Parathyroid adenoma (tissue), 2 donors: ENCODE measurements at regions not wholly inside any gene's neighbourhood (a gene's known extent, or its start where the extent isn't known, plus 50 kb on each side); places are given as distances from the start of the nearest gene placed in this dataset.

Experiments
- H2AFZ ChIP-seq: fragments of 300-600 bp; sonication (generic); one replicate; pipeline ENCODE4 v1.7.0; 2017; ENCODE audit warnings: antibody characterized with exemption, mild to moderate bottlenecking
- H3K27ac ChIP-seq: fragments of 300-600 bp; sonication (generic); one replicate; pipeline ENCODE4 v1.7.0; 2017
- H3K27me3 ChIP-seq: fragments of 300-600 bp; sonication (generic); one replicate; pipeline ENCODE4 v1.7.0; 2017; ENCODE audit warnings: low read length; ENCODE audit not compliant: control insufficient read depth, insufficient read depth
- H3K36me3 ChIP-seq: fragments of 300-600 bp; sonication (generic); one replicate; pipeline ENCODE4 v1.7.0; 2017; ENCODE audit warnings: low read length; ENCODE audit not compliant: control insufficient read depth, insufficient read depth
- H3K4me1 ChIP-seq: fragments of 300-600 bp; sonication (generic); one replicate; pipeline ENCODE4 v1.7.0; 2017; ENCODE audit warnings: control low read depth
- H3K4me2 ChIP-seq: fragments of 300-600 bp; sonication (generic); one replicate; pipeline ENCODE4 v1.7.0; 2017; ENCODE audit warnings: low read length
- H3K4me3 ChIP-seq: fragments of 300-600 bp; sonication (generic); one replicate; pipeline ENCODE4 v1.7.0; 2017; ENCODE audit warnings: low read depth, low read length
- H3K79me2 ChIP-seq: fragments of 300-600 bp; sonication (generic); one replicate; pipeline ENCODE4 v1.7.0; 2017; ENCODE audit warnings: control low read depth
- H3K9ac ChIP-seq: fragments of 300-600 bp; sonication (generic); one replicate; pipeline ENCODE4 v1.7.0; 2017; ENCODE audit warnings: mild to moderate bottlenecking
- H3K9me3 ChIP-seq: fragments of 300-600 bp; sonication (generic); one replicate; pipeline ENCODE4 v1.7.0; 2017; ENCODE audit warnings: low read length; ENCODE audit not compliant: control insufficient read depth
- TF ChIP-seq, protein P1 (sequence below): fragments of 300-600 bp; sonication (generic); IDR thresholded peaks from one replicate; pipeline ENCODE4 v1.7.0; 2017; ENCODE audit warnings: antibody characterized with exemption, mild to moderate bottlenecking
- donor health status: primary hyperparathyroidism.

DNA sequence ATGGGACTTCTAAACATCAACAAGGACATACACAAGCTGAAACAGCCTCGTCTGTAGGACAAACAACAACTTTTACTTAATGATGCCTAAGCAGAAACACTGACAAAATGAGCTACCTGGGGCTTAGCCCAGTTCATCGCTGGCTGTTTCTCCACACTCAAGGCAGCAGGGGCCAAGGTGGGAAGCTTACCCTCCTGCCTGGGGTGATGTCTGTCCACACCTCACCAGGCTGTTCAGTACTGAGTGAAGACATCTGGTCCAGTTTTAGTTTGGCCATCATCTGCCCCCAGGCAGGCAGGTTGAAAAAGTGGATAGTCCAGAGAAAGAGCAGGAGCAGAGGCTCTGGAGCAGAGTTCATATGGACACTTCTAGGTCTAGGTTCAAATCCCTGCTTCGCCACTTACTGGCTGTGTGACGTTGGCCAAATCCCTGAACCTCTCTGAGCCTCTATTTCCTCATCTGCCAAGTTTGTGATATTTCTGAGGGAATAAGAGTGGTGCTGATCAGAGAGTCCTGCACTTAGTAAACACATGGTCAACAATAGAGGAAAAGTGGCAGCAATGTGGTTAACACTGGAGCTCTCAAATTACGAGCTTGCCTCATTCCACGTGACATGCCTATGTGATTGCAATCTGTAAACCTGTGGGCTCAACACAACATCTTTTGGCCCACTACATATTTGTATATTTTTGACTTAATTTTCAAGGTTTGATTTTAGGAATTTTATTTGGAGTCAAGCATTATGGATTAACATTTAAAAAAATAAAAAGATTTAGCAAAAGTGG is 720.1 kb upstream of the TMEM132C start:
- no peaks in the 10 kb centered on the region for H3K27me3 ChIP-seq
- TF ChIP-seq, protein P1, sequence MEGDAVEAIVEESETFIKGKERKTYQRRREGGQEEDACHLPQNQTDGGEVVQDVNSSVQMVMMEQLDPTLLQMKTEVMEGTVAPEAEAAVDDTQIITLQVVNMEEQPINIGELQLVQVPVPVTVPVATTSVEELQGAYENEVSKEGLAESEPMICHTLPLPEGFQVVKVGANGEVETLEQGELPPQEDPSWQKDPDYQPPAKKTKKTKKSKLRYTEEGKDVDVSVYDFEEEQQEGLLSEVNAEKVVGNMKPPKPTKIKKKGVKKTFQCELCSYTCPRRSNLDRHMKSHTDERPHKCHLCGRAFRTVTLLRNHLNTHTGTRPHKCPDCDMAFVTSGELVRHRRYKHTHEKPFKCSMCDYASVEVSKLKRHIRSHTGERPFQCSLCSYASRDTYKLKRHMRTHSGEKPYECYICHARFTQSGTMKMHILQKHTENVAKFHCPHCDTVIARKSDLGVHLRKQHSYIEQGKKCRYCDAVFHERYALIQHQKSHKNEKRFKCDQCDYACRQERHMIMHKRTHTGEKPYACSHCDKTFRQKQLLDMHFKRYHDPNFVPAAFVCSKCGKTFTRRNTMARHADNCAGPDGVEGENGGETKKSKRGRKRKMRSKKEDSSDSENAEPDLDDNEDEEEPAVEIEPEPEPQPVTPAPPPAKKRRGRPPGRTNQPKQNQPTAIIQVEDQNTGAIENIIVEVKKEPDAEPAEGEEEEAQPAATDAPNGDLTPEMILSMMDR, result no peak

DNA sequence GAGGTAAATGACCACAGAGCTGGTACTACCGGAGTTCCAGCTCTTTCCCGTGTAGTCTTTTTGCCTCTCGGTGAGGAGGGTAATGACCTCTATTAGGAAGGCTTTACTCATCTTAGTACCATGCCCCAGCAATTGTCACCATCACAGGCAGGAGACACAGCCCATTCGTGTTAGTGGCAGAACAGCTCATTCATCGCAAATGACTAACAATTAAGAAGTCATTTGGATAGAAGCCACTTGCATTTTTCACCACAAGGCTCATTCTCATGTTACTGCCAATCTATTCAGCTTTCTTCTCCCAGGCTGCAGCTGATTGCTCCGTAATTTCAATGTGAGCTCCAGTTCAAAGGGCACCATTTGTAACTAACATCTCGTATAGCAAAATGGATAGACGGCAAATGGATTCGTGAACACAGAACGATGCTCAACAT is 718.8 kb upstream of the TMEM132C start:
- Histone ChIP-seq H3K27me3 (no peaks in the 10 kb centered on the region), H3K27ac (no peak overlapping the region), H3K4me3 (no peak overlapping the region), H3K4me1 (no peaks in the 10 kb centered on the region), H3K79me2 (no peaks in the 10 kb centered on the region), H3K4me2 (no peak overlapping the region), H3K9me3 (no peaks in the 10 kb centered on the region), H3K36me3 (no peaks in the 10 kb centered on the region), H2AFZ (no peak overlapping the region), H3K9ac (no peak overlapping the region)
- TF ChIP-seq, protein P1, result no peak

More for the DNA sequence above, 720.1 kb upstream of the TMEM132C start:
- no peak overlapping the region for H3K9ac ChIP-seq
- no peaks in the 10 kb centered on the region for H3K4me1 ChIP-seq
- H3K4me3 ChIP-seq, result no peak overlapping the region
- no peak overlapping the region for H3K4me2 ChIP-seq
- H3K9me3 ChIP-seq, result no peaks in the 10 kb centered on the region
- no peaks in the 10 kb centered on the region for H3K36me3 ChIP-seq
- H3K79me2 ChIP-seq, result no peaks in the 10 kb centered on the region
- H2AFZ ChIP-seq, result no peak overlapping the region
- H3K27ac ChIP-seq, result no peak overlapping the region

DNA sequence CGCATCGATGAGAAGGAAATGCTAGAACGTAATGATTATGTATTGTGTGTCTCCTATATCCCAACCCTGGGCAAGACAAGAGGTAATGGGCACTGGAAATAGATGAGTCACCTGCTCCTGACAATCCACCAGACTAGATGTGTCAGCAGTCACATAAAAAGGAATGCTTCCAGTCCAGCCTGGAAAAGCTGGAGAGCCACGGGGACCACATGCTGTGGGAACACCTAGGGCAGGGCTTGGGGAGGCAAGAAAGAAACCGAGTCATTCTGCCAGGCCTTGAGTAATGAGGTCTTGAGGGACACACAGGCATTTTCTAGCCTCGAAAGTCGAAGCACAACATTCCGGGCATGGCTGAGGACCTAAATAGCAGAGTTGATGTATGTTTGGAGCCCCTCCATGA is 716.7 kb upstream of the TMEM132C start:
- no peaks in the 10 kb centered on the region for H3K4me1 ChIP-seq
- TF ChIP-seq, protein P1, result no peak
- H3K79me2 ChIP-seq, result no peaks in the 10 kb centered on the region
- no peaks in the 10 kb centered on the region for H3K27me3 ChIP-seq
- H3K27ac ChIP-seq, result no peak overlapping the region
- H3K9ac ChIP-seq, result no peak overlapping the region
- no peak overlapping the region for H3K4me2 ChIP-seq
- no peaks in the 10 kb centered on the region for H3K9me3 ChIP-seq
- no peak overlapping the region for H3K4me3 ChIP-seq
- H3K36me3 ChIP-seq, result no peaks in the 10 kb centered on the region
- H2AFZ ChIP-seq, result no peak overlapping the region

DNA sequence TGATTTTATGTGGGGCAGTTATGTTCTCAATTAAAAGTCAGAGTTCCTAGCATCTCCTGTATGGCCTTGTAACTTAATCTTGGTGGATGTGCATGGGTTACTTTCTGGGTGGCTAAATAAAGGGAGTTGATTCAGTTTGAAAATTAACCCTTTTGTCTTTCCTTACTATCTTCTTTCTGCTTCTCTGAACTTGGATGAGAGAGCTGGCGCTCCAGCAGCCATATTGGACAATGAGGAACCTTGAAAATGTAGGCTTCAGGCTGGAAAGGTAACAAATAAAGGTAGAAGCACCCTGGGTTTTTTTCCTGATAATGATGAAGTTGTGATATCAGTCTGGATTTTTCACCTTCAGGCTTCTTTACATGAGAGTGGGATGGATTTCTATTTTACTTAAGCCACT is 714.1 kb upstream of the TMEM132C start:
- Histone ChIP-seq H3K4me1 (no peaks in the 10 kb centered on the region), H3K4me3 (no peak overlapping the region), H3K79me2 (no peaks in the 10 kb centered on the region), H3K27ac (no peak overlapping the region), H2AFZ (no peak overlapping the region), H3K27me3 (no peaks in the 10 kb centered on the region), H3K4me2 (no peak overlapping the region), H3K36me3 (no peaks in the 10 kb centered on the region), H3K9ac (no peak overlapping the region), H3K9me3 (no peaks in the 10 kb centered on the region)
- TF ChIP-seq, protein P1, result no peak

DNA sequence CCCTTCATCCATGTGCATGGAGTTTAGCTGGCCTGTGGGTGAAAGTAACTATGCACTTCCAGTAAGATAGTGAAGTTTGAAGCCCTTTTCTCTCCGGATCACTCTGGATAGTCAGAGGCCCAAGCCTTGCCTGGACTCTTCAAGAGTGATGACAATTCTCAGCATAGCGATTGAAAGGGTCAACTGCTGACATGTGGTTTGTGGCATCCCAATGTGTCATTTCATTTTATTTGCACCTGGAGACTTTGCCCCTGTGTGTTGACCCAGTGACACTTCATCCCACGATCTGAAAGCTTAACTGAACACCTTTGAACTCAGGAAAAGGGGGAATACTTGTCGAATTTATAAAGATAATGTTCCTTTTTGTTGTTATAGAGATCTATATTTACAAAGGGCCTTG is 711.9 kb upstream of the TMEM132C start:
- H3K27me3 ChIP-seq, result no peaks in the 10 kb centered on the region
- TF ChIP-seq, protein P1, result no peak
- H3K4me2 ChIP-seq, result no peak overlapping the region
- no peaks in the 10 kb centered on the region for H3K36me3 ChIP-seq
- H2AFZ ChIP-seq, result no peak overlapping the region
- no peaks in the 10 kb centered on the region for H3K9me3 ChIP-seq
- no peaks in the 10 kb centered on the region for H3K4me1 ChIP-seq
- no peak overlapping the region for H3K27ac ChIP-seq
- H3K79me2 ChIP-seq, result no peaks in the 10 kb centered on the region
- no peak overlapping the region for H3K9ac ChIP-seq
- no peak overlapping the region for H3K4me3 ChIP-seq
